Eye (tissue), 1 donor: ENCODE measurements at regions not wholly inside any gene's neighbourhood (a gene's known extent, or its start where the extent isn't known, plus 50 kb on each side); places are given as distances from the start of the nearest gene placed in this dataset.
"Not testable (repeated sequence)": the region's sequence is repeated elsewhere in the genome, so short reads cannot be mapped to it uniquely, and the experiment has no call there.

ENCODE experiments used
- DNase-seq: peaks from one replicate; pipeline ENCODE4 v3.0.0-alpha.2; 2015

GRCh38 chr16:64718486-64718885, 403.4 kb downstream of the CDH11 start:
- DNase-seq = no peak

- DNase-seq = no peak
These were observed 404.0 kb downstream of the CDH11 start for GRCh38 chr16:64717871-64718270.

GRCh38 chr16:64715624-64716023, 406.2 kb downstream of the CDH11 start:
- DNase-seq = no peak

- no peak for DNase-seq
These were observed 409.8 kb downstream of the CDH11 start for GRCh38 chr16:64712026-64712425.

- DNase-seq = no peak
These were observed 410.3 kb downstream of the CDH11 start for GRCh38 chr16:64711596-64711995.

GRCh38 chr16:64711026-64711425, 410.8 kb downstream of the CDH11 start:
- DNase-seq = no peak

- no peak for DNase-seq
These were observed 416.4 kb downstream of the CDH11 start for GRCh38 chr16:64705443-64705842.

- DNase-seq = no peak
These were observed 417.5 kb downstream of the CDH11 start for GRCh38 chr16:64704386-64704785.

- DNase-seq = no peak
These were observed 419.4 kb downstream of the CDH11 start for GRCh38 chr16:64702415-64702814.

GRCh38 chr16:64700628-64701027, 421.2 kb downstream of the CDH11 start:
- no peak for DNase-seq

GRCh38 chr16:64696866-64697265, 425.0 kb downstream of the CDH11 start:
- no peak for DNase-seq

- no peak for DNase-seq
These were observed 426.2 kb downstream of the CDH11 start for GRCh38 chr16:64695684-64696083.

- DNase-seq = no peak
These were observed 427.9 kb downstream of the CDH11 start for GRCh38 chr16:64693946-64694345.

GRCh38 chr16:64687786-64688185, 434.1 kb downstream of the CDH11 start:
- no peak for DNase-seq

- no peak for DNase-seq
These were observed 434.7 kb downstream of the CDH11 start for GRCh38 chr16:64687123-64687522.

GRCh38 chr16:64679976-64680690, 441.7 kb downstream of the CDH11 start:
- DNase-seq = peak; percentile 45

GRCh38 chr16:64669573-64669972, 452.3 kb downstream of the CDH11 start:
- no peak for DNase-seq

GRCh38 chr16:64667334-64667877, 454.5 kb downstream of the CDH11 start:
- DNase-seq = no peak

- not testable (repeated sequence) for DNase-seq
These were observed 459.6 kb downstream of the CDH11 start for GRCh38 chr16:64662312-64662711.

GRCh38 chr16:64659866-64660265, 462.0 kb downstream of the CDH11 start:
- DNase-seq = no peak

- no peak for DNase-seq
These were observed 464.4 kb downstream of the CDH11 start for GRCh38 chr16:64657316-64658011.

- DNase-seq = no peak
These were observed 465.4 kb downstream of the CDH11 start for GRCh38 chr16:64656471-64656870.

GRCh38 chr16:64654178-64654577, 467.7 kb downstream of the CDH11 start:
- DNase-seq = no peak

- DNase-seq = no peak
These were observed 473.6 kb downstream of the CDH11 start for GRCh38 chr16:64648282-64648681.
